HCT116 (cell line): ENCODE measurements at regions not wholly inside any gene's neighbourhood (a gene's known extent, or its start where the extent isn't known, plus 50 kb on each side); places are given as distances from the start of the nearest gene placed in this dataset.

Source experiments
- ATAC-seq: fragments of 200-7000 bp; cut with Tn5 transposase; 2 replicates; pipeline ENCODE4 v1.9.1; 2020; ENCODE audit warnings: mild to moderate bottlenecking, moderate library complexity
- BruUV-seq: library from RNA; stranded (reverse); fragments of 400-500 nt; replicated peaks from 2 replicates; lab custom pipeline; 2021; lab: Mats Ljungman, UMichigan
- CTCF ChIA-PET: fragments of 300-600 bp; sonication (Branson Sonifier 250); formaldehyde crosslinking; loops from one replicate; lab custom pipeline; 2021; ENCODE audit warnings: antibody characterized with exemption; lab: Charles Lee
- POLR2A ChIA-PET: fragments of 300-600, 350-600 bp; sonication (Branson Sonifier 250); formaldehyde crosslinking; loops from one replicate; lab custom pipeline; 2021; ENCODE audit warnings: antibody characterized with exemption; lab: Charles Lee
- RAD21 ChIA-PET, 2 experiments: fragments of 300-600 bp; sonication (Branson Sonifier 250); formaldehyde crosslinking; loops; one replicate each; lab custom pipeline; 2023; ENCODE audit warnings: low total read pairs in 2 of 2; ENCODE audit not compliant: uncharacterized antibody in 2 of 2, unreplicated experiment in 2 of 2, low non-redundant PET in 1 of 2; lab: Charles Lee
- DNase-seq: peaks from one replicate; pipeline ENCODE4 v3.0.0-alpha.2; 2010; ENCODE audit warnings: low read depth, low spot score
- H2AFZ ChIP-seq: fragments of 200-600 bp; shearing (Covaris generic), sonication (generic); 2 replicates; pipeline ENCODE4 v1.6.1; 2017; ENCODE audit warnings: low read depth, mixed run types, mixed read lengths, antibody characterized with exemption, low read length; ENCODE audit not compliant: poor library complexity, severe bottlenecking
- H3K27ac ChIP-seq: 2 replicates; pipeline ENCODE4 v1.5.1; 2012; ENCODE audit warnings: low read depth, low read length
- H3K27me3 ChIP-seq: fragments of 200-600 bp; sonication (generic); 2 replicates; pipeline ENCODE4 v1.6.1; 2016; ENCODE audit warnings: mixed run types, low read length, mixed read lengths; ENCODE audit not compliant: insufficient read depth
- H3K36me3 ChIP-seq, 2 experiments: fragments of 200-500 bp in 1 of 2; fragments of 200-600 bp in 1 of 2; sonication (Bioruptor generic) in 1 of 2; sonication (generic) in 1 of 2; 2 replicates each; pipeline versions ENCODE4 v1.5.1 to v1.6.1; 2014 to 2016; ENCODE audit warnings: low read length in 2 of 2, inconsistent platforms in 1 of 2, mixed read lengths in 1 of 2, mixed run types in 1 of 2; ENCODE audit not compliant: insufficient read depth in 2 of 2, control insufficient read depth in 1 of 2
- H3K4me1 ChIP-seq, 2 experiments: fragments of 200-600 bp in 1 of 2; sonication (generic) in 1 of 2; 2 replicates each; pipeline versions ENCODE4 v1.5.1 to v1.6.1; 2012 to 2017; ENCODE audit warnings: low read length in 2 of 2, inconsistent platforms in 1 of 2, mild to moderate bottlenecking in 1 of 2, mixed read lengths in 1 of 2, mixed run types in 1 of 2, moderate library complexity in 1 of 2; ENCODE audit not compliant: insufficient read depth in 2 of 2, control insufficient read depth in 1 of 2
- H3K4me2 ChIP-seq: fragments of 200-600 bp; sonication (generic); 2 replicates; pipeline ENCODE4 v1.6.1; 2017; ENCODE audit warnings: mixed run types, low read length, mixed read lengths
- H3K4me3 ChIP-seq, 2 experiments: fragments of 200-600 bp in 1 of 2; sonication (generic) in 1 of 2; replicated peaks in 1 of 2; 2 replicates each; pipeline ENCODE4 v1.5.1; 2011 to 2016; ENCODE audit warnings: low read length in 2 of 2, control low read depth in 1 of 2, low read depth in 1 of 2, mild to moderate bottlenecking in 1 of 2, mixed read lengths in 1 of 2, mixed run types in 1 of 2
- H3K79me2 ChIP-seq: fragments of 200-600 bp; sonication (generic); 2 replicates; pipeline ENCODE4 v1.6.1; 2017; ENCODE audit warnings: mild to moderate bottlenecking, mixed run types, low read length, moderate library complexity, mixed read lengths; ENCODE audit not compliant: insufficient read depth
- H3K9ac ChIP-seq: fragments of 200-600 bp; sonication (generic); 2 replicates; pipeline ENCODE4 v1.6.1; 2016; ENCODE audit warnings: low read length, mixed read lengths
- H3K9me2 ChIP-seq: fragments of 200-600 bp; sonication (generic), shearing (Covaris generic); 2 replicates; pipeline ENCODE4 v1.6.1; 2017; ENCODE audit warnings: mixed run types, mild to moderate bottlenecking, moderate library complexity; ENCODE audit not compliant: insufficient read depth
- H3K9me3 ChIP-seq, 2 experiments: fragments of 200-500 bp in 1 of 2; fragments of 200-600 bp in 1 of 2; sonication (Bioruptor generic) in 1 of 2; sonication (generic) in 1 of 2; 2 replicates each; pipeline ENCODE4 v1.6.1; 2014 to 2017; ENCODE audit warnings: low read length in 2 of 2, mixed read lengths in 2 of 2, inconsistent platforms in 1 of 2, low read depth in 1 of 2, mild to moderate bottlenecking in 1 of 2, mixed run types in 1 of 2, moderate library complexity in 1 of 2; ENCODE audit not compliant: control insufficient read depth in 1 of 2, insufficient read depth in 1 of 2
- H4K20me1 ChIP-seq: fragments of 200-600 bp; sonication (generic), shearing (Covaris generic); 2 replicates; pipeline ENCODE4 v1.6.1; 2017; ENCODE audit warnings: mixed run types, mild to moderate bottlenecking, moderate library complexity; ENCODE audit not compliant: insufficient read depth
- CEBPB ChIP-seq: IDR thresholded peaks from 2 replicates; pipeline ENCODE4 v1.6.1; 2012; ENCODE audit warnings: low read depth
- ELF1 ChIP-seq: IDR thresholded peaks from 2 replicates; pipeline ENCODE4 v1.6.1; 2012; ENCODE audit warnings: low read depth, borderline replicate concordance
- EZH2 ChIP-seq: fragments of 200-600 bp; sonication (generic); IDR thresholded peaks from 2 replicates; pipeline ENCODE4 v1.6.1; 2017; ENCODE audit warnings: antibody characterized with exemption, mixed run types
- EZH2phosphoT487 ChIP-seq: fragments of 200-600 bp; IDR thresholded peaks from 2 replicates; pipeline ENCODE4 v1.6.1; 2018; ENCODE audit warnings: antibody characterized with exemption, borderline replicate concordance
- FOSL1 ChIP-seq: IDR thresholded peaks from 2 replicates; pipeline ENCODE4 v1.6.1; 2012; ENCODE audit warnings: low read depth
- JUND ChIP-seq: IDR thresholded peaks from 2 replicates; pipeline ENCODE4 v1.6.1; 2012
- MAX ChIP-seq: IDR thresholded peaks from 2 replicates; pipeline ENCODE4 v1.6.1; 2012
- RAD21 ChIP-seq: IDR thresholded peaks from 2 replicates; pipeline ENCODE4 v1.6.1; 2012; ENCODE audit warnings: low read depth, mild to moderate bottlenecking
- SIN3A ChIP-seq: IDR thresholded peaks from 2 replicates; pipeline ENCODE4 v1.6.1; 2012; ENCODE audit warnings: low read depth
- SP1 ChIP-seq: IDR thresholded peaks from 2 replicates; pipeline ENCODE4 v1.6.1; 2012; ENCODE audit warnings: low read depth
- SRF ChIP-seq: IDR thresholded peaks from 2 replicates; pipeline ENCODE4 v1.6.1; 2012; ENCODE audit warnings: low read depth
- YY1 ChIP-seq: IDR thresholded peaks from 2 replicates; pipeline ENCODE4 v1.6.1; 2011; ENCODE audit warnings: low read length, low read depth, moderate library complexity, mild to moderate bottlenecking; ENCODE audit not compliant: insufficient replicate concordance; ENCODE audit errors: extremely low read depth
- ZFX ChIP-seq: fragments of 450-650 bp; IDR thresholded peaks from 2 replicates; pipeline ENCODE4 v1.6.1; 2017
- ZNF274 ChIP-seq: fragments of 200-500 bp; sonication (Bioruptor generic); IDR thresholded peaks from 2 replicates; pipeline ENCODE4 v1.6.1; 2014; ENCODE audit warnings: mild to moderate bottlenecking, low read depth, low read length, inconsistent platforms
- intact Hi-C: fragments of 100-400 bp; cut with micrococcal nuclease; formaldehyde crosslinking; loops from 2 replicates; pipeline ENCODE4 v1.10.0; 2022
- TF ChIP-seq, protein P1 (sequence below): IDR thresholded peaks from 2 replicates; pipeline ENCODE4 v1.6.1; 2012; ENCODE audit warnings: low read depth

GRCh38 chr4:66636349-66636748 lies 909.0 kb downstream of the CENPC start:
- H3K4me2 ChIP-seq, result no peak overlapping the region

More at GRCh38 chr4:66636349-66636748, 909.0 kb downstream of the CENPC start:
- POLR2A ChIA-PET, result no interaction called here
- H3K9me2 ChIP-seq, result no peaks in the 10 kb centered on the region
- no peak for TF ChIP-seq ZFX
- TF ChIP-seq FOSL1, result no peak
- TF ChIP-seq, protein P1, sequence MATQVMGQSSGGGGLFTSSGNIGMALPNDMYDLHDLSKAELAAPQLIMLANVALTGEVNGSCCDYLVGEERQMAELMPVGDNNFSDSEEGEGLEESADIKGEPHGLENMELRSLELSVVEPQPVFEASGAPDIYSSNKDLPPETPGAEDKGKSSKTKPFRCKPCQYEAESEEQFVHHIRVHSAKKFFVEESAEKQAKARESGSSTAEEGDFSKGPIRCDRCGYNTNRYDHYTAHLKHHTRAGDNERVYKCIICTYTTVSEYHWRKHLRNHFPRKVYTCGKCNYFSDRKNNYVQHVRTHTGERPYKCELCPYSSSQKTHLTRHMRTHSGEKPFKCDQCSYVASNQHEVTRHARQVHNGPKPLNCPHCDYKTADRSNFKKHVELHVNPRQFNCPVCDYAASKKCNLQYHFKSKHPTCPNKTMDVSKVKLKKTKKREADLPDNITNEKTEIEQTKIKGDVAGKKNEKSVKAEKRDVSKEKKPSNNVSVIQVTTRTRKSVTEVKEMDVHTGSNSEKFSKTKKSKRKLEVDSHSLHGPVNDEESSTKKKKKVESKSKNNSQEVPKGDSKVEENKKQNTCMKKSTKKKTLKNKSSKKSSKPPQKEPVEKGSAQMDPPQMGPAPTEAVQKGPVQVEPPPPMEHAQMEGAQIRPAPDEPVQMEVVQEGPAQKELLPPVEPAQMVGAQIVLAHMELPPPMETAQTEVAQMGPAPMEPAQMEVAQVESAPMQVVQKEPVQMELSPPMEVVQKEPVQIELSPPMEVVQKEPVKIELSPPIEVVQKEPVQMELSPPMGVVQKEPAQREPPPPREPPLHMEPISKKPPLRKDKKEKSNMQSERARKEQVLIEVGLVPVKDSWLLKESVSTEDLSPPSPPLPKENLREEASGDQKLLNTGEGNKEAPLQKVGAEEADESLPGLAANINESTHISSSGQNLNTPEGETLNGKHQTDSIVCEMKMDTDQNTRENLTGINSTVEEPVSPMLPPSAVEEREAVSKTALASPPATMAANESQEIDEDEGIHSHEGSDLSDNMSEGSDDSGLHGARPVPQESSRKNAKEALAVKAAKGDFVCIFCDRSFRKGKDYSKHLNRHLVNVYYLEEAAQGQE, result no peak
- no peak for TF ChIP-seq ELF1
- no peak for TF ChIP-seq SP1
- no peak for TF ChIP-seq ZNF274
- no peak for TF ChIP-seq CEBPB
- no peak for TF ChIP-seq JUND
- no peak for TF ChIP-seq RAD21
- no peak for TF ChIP-seq SIN3A
- TF ChIP-seq SRF, result no peak
- TF ChIP-seq YY1, result no peak
- TF ChIP-seq MAX, result no peak
- TF ChIP-seq EZH2phosphoT487, result no peak
- TF ChIP-seq EZH2, result no peak
- TF ChIP-seq, all 23 proteins: peak for 0
- ATAC-seq (no peak), DNase-seq (no peak)
- ChIA-PET CTCF (no interaction called here), RAD21 (no interaction called here)
- no peak overlapping the region for H3K9ac ChIP-seq
- H2AFZ ChIP-seq, result no peak overlapping the region
- intact Hi-C loops, result no loop called here
- no peaks in the 10 kb centered on the region for H3K36me3 ChIP-seq
- no peaks in the 10 kb centered on the region for H3K79me2 ChIP-seq
- H3K4me1 ChIP-seq, result no peaks in the 10 kb centered on the region
- BruUV-seq, result no TSS peak
- no peaks in the 10 kb centered on the region for H3K27me3 ChIP-seq
- no peaks in the 10 kb centered on the region for H4K20me1 ChIP-seq
- H3K4me3 ChIP-seq, result no peak overlapping the region
- no peak overlapping the region for H3K27ac ChIP-seq
- H3K9me3 ChIP-seq, result peaks cover 12 to 28% of the 10 kb centered on the region in 2 experiments; a peak in 2 of 4 replicates
